ENCODE measurements at regions not wholly inside any gene's neighbourhood (a gene's known extent, or its start where the extent isn't known, plus 50 kb on each side); places are given as distances from the start of the nearest gene placed in this dataset.

DNA sequence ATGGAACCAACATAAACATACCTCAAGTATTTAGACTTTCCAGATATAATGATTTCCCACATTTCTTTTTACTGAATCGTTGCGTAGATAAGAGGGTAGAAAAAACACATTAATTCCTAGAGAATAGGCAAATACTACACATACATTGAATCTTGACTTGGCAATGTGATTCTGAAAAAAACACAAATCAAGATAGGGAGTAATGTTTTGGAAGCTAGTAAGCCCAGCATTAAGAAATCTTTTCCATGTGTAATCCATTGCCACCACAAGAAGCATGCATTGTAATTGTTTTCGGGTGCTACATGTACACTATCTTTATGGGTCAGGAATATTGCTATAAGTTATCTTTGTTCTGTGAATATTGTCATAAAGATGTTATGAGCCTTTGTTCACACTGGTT lies 269.8 kb upstream of the PDGFD start:
- DNase-seq (ENCODE audit: low spot score) = no peak

DNA sequence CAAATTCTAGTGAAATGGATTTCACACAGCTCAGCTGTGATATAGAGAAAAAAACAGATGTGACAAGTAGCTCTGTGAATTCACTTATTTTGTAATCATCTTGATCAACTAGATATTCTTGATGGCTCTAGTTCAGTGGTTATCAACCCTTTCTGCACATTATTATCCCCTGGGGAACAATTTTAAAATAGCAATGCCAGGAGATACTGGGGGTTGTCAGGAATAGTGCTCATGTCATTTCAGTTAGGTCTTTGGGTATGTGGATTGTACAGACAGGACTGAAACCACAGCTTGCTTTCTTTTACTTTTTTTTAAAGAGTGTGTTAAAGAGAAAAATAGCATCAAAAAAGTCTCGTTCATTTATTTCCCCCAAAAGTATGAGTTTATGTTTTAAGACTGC lies 269.0 kb upstream of the PDGFD start:
- no peak for DNase-seq (ENCODE audit: low spot score)

DNA sequence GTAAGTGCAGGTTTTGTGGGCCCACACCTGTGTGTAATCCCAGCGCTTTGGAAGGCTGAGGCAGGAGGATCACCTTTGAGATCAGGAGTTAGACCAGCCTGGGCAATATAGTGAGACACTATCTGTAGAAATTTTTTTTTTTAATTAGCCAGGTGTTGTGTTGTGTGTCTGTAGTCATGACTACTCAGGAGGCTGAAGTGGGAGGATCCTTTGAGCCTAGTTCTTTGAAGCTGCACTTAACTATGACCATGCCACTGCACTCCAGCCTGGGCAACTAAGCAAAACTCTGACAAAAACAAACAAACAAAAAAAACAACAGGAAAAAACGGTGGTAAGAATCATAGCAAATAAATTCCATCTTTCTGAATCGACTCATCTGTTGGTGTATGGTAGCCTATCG lies 268.6 kb upstream of the PDGFD start:
- no peak for DNase-seq (ENCODE audit: low spot score)

DNA sequence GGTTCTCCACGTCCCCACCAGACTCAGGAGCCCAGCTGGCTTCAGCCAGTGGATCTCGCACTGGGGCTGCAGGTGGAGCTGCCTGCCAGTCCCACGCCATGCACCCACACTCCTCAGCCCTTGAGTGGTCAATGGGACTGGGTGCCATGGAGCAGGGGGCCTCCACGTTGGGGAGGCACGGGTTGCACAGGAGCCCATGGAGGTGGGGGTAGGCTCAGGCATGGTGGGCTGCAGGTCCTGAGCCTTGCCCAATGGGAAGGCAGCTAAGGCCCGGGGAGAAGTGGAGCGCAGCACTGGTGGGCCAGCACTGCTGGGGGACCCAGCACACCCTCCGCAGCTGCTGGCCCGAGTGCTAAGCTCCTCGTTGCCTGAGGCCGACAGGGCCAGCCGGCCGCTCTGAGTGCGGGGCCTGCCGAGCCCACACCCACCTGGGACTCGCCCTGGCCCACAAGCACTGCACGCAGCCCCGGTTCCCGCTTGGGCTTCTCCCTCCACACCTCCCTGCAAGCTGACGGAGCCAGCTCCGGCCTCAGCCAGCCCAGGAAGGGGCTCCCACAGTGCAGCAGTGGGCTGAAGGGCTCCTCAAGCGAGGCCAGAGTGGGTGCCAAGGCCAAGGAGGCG lies 258.5 kb upstream of the PDGFD start:
- DNase-seq (ENCODE audit: low spot score) = no peak

DNA sequence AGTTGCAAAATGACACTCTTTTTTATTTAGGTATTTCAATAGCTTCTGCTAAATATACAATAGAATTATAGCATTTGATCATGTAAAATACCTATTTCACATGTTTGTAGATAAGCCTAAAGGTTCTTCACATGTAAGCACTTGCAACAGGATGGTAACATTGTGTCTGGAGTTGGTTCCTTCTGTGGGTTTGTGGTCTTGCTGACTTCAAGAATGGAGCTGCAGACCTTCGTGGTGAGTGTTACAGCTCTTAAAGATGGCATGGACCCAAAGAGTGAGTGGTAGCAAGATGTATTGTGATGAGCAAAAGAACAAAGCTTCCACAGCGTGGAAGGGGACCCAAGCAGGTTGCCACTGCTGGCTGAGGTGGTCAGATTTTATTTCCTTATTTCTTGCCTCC lies 246.4 kb upstream of the PDGFD start:
- DNase-seq (ENCODE audit: low spot score) = no peak

DNA sequence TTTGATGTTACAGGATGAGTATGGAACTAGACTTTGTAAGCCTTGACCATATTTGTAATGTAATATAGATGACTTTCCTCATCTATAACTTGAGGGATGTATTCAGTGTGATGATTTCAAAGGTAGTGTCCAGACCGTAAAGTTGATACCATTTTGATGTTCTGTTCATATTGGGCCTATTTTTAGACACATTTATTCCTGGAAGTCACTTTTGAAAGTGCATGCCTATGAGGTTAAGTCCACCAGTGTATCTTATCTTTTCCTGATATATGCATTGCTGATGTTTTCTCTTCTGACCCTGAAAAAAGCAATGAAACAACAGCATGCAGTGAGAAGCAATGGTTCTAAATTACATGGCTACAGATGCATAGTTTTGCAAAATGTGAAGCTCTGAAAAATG lies 244.7 kb upstream of the PDGFD start:
- DNase-seq (ENCODE audit: low spot score) = no peak

DNA sequence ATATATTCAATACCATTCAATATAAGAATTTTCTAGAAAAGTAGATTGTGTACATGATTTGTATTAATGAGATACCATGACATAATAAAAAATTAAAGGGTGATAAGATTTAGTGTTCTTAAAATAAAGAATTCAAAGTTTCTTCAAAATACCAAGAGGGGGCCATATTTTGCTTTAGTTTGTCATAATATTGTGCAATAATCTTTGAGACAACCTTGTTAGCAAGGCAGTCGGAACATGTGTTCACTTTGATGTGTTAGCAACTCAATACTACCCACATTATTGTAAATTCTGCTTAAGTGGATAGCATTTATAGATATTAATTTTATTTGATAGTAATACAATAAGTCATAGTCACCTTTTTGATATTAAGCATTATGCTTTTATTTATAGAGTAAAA lies 241.3 kb upstream of the PDGFD start:
- DNase-seq (ENCODE audit: low spot score) = no peak

DNA sequence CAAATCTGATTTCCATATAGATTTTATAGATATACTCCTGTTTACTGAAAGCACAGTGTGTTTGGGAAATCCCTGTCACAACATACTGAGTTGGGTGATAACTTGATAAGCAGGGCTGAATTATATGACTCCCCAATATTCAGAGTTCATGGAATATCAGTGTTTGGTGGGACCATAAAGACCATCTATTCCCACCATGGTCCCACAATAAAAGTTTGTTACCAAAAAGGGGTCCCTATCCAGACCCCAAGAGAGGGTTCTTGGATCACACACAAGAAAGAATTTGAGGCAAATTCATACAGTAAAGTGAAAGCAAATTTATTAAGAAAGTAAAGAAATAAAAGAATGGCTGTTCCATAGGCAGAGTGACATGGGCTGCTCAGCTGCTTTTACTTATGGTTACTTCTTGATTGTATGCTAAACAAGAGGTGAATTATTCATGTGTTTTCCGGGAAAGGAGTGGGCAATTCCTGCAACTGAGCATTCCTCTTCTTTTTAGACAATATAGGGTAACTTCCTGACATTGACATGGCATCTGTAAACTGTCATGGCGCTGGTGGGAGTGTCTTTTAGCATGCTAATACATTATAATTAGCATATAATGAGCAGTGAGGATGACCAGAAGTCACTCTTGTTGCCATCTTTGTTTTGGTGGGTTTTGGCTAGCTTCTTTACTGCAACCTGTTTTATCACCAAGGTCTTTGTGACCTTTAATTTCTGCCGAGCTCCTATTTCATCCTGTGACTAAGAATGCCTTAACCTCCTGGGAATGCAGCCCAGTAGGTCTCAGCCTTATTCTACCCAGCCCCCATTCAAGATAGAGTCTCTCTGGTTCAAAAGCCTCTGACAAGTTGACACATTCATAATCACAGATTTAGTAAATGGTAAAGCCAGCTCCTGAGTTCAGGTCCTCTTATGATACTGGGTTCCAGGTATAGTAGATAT lies 240.6 kb upstream of the PDGFD start:
- DNase-seq (ENCODE audit: low spot score) = no peak

DNA sequence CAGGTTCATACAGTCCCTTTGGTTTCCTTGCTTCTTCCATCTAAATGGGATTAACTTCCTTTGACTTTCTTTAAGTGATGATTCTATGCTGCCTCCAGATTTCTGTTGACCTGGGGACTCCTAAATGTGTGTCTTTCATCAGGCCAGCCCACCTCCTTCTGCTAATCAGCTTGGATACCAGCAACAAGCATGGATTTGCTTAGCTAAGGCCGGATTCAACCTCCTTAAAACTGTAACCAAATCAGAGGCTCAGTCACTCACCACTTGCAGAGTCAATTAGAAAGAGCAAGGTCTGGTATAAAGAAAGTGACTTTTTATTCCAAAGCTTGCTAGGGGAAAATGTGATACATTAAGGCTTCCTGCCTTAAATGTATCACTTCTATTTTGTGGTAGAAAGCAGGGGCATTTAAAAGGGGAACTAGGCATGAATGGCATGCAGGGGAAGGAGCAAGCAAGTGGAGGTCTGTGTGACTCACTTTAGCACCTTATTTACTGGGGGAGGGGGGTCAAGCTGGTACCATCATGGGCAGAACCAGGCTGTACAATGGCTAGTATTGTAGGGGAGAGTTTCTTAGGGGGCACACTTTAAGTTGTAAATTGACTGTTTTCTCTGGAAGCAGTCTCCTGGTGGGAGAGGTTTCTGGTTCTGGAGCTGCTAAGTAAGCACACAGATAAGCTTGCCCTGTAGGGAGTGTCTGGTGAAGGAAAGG lies 239.0 kb upstream of the PDGFD start:
- DNase-seq (ENCODE audit: low spot score) = no peak

DNA sequence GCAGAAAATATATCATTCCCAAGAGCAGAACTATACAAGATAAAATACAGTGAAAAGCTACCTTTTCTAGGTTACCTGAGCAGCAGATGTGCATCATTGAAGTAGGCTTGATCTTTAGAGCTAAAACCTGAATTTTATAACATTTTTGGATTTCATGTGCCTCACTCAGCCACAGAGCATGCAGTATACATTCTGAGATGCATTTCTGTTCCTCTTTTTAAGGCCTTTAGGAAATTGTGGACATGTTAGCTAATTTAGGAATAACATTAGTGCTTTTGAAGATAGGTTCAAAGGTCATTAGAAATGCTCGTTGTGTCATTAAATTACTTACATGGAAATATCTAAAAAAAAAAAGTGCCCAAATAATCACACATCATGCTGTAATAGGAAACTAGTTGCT lies 230.6 kb upstream of the PDGFD start:
- DNase-seq (ENCODE audit: low spot score) = no peak

DNA sequence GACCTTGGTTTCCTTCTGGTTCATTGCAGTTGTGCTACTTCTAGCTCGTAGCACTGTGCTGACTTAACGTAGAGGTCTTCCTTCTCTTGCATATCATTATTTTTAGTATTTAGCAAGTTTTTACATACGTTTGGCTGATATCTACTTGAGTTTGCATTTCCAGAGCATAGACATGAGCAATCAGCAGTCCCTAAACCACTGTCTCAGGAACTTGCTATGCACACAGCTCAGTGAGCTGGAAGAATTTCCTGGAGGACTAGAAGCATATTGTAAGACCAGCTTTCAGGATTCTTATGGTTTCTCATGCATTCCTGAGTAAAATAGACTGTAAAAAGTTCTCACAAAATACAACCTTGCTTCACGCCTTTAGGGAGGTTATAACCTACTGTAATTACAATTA lies 226.7 kb upstream of the PDGFD start:
- DNase-seq (ENCODE audit: low spot score) = no peak

DNA sequence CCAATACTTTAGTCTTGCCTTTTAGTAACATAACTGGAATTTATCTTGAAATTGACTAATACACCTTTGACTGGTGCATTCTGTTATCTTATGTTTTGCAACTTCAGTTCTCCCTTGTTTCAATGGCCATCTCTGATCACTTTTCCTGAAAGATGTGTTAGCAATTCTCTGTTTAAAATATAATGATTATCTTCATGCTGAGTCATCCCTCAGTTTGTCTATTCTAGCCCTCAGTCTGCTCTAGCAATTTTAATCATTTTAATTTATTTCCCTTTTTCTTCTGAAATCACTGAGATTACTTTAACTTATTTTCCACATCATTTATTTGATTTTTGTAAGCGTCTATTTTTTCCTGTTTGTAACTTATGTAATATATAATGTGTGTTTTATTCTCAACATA lies 221.9 kb upstream of the PDGFD start:
- no peak for DNase-seq (ENCODE audit: low spot score)

DNA sequence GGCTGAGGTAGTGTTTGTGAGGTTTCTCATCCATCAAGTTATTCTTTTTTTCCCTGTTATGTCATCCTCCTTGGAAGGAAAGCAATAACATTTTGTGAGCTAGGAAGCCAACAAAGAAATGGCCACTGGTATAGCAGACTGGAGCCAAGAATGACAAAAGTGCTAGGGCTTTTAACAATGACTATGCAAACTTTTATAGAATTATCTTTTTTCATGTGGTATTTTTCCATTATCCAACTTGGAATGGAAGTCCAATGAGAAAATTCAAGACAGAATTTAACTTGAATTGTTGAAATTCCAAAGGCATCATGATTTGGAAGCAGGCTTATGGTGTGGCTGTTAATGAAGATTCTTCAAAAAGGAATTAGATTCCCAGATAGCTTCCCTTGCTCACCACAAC lies 216.4 kb upstream of the PDGFD start:
- peak; percentile 16 for DNase-seq (ENCODE audit: low spot score)

DNA sequence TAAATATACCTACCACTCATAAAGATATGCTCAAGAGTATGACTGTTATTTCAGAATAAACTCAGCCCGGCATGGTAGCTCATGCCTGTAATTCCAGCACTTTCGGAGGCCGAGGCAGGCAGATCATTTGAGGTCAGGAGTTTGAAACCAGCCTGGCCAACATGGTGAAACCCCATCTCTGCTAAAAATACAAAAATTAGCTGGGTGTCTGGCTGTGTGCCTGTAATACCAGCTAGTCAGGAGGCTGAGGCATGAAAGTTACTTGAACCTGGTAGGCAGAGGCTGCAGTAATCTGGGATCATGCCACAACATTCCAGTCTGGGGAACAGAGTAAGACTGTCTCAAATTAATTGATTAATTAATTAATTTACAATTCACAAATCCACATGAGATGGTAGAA lies 208.2 kb upstream of the PDGFD start:
- no peak for DNase-seq (ENCODE audit: low spot score)

DNA sequence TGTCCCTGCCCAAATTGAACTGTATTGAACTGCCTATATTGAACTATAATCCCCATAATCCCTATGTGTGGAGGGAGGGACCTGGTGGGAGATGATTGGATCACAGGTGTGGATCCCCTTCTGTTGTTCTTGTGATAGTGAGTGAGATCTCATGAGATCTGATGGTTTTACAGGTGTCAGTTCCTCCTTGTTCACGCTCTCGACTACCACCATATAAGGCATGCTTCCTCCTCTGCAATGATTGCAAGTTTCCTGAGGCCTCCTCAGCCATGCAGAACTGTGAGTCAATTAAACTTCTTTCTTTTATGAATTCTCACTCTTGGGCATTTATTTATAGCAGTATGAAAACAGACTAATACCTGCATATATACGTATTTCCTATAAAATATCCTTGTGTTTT lies 206.5 kb upstream of the PDGFD start:
- DNase-seq (ENCODE audit: low spot score) = no peak

DNA sequence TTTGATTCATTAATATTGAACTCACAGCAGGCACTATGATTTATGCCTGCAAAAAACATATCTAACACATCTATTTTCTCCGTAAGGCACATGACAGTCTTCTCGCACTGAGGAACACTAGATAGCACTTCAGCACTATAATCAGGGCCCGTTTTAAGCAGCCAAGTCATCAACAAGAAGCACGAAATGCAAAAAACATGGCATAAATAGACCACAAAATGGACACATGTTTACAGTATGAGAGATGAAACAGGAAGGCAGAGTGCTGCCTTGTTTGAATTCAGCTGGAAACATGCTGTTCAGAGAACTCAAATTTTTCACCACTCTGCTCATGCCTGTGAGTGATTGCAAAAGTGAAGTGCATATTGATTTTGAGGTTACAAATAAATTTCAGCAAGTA lies 205.8 kb upstream of the PDGFD start:
- no peak for DNase-seq (ENCODE audit: low spot score)

DNA sequence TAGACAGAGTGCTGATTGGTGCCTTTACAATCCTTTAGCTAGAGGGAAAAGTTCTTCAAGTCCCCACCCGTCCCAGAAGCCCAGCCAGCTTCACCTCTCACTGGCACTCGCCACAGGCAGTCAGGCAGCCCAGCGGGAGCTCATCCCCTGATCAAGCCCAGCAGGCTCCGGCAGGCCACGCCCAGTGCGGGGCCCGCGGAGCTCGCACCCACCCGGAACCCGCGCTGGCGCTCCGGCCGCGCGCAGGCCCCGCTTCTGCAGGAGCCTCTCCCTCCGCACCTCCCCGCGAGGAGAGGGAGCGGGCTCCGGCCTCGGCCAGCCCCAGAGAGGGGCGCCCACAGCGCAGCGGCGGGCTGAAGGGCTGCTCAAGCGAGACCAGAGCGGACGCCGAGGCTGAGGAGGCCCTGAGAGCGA lies 202.4 kb upstream of the PDGFD start:
- DNase-seq (ENCODE audit: low spot score) = no peak

DNA sequence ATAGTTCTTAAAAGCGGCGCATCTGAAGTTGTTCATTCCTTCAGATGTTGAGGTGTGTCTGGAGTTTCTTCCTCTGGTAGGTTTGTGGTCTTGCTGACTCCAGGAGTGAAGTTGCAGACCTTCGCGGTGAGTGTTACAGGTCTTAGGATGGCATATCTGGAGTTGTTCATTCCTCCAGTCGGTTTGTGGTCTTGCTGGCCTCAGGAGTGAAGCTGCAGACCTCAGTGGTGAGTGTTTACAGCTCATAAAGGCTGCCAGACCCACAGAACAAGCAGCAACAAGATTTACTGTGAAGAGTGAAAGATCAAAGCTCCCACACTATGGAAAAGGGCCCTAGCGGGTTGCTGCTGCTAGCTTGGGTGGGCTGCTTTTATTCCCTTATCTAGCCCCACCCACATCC lies 201.7 kb upstream of the PDGFD start:
- no peak for DNase-seq (ENCODE audit: low spot score)

DNA sequence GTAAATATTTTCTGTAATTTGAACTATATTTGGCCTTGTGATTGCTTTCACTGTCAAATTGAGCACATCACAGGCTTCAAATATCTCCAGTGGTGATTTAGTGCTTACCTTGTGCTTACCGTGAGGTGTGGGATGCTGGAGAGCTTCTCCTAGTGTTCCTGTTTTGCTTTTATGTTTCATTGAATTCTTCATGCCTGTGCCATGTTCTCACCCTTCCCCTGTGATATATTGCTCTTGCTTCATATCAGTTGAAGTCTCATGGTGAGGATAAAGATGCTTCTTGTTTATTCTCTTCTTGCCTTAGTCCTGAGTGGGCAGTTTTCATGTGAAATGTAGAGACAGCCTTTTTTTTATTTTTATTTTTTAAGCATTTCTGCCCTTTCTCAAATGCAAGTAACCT lies 198.0 kb upstream of the PDGFD start:
- DNase-seq (ENCODE audit: low spot score) = no peak

DNA sequence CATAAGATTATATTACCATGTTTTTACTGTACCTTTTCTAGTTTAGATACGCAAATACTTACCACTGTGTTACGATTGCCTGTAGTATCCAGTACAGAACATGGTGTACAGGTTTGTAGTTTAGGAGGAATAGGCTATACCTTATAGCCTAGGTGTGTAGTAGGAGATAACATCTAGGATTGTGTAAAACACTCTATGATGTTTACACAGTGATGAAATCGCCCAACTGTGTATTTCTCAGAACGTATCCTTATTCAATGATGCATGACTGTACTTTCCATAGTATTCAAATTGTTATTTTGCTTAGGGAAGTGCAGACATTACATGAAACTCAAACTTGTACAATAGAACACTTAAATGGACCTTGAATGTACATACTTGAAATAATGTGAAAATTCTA lies 188.1 kb upstream of the PDGFD start:
- DNase-seq (ENCODE audit: low spot score) = no peak

DNA sequence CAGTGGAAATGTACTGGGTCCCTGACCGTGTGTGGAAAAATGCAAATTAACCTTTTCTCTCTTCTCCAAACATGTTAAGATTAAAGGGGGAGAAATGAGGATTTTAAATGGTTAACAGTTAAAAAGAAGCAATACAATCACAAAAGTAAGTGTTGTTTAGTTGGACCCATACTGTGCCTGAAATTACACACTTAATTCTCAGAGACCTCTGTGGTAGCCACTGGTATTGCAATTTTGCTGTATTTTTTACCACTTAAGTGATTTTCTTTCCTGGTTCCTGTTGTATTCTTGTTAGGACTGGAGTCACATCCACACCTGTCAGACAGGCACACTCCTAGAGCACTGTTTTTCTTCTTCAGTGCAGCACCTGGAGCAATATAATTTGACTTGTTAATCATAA lies 179.6 kb upstream of the PDGFD start:
- peak; percentile 11 for DNase-seq (ENCODE audit: low spot score)

DNA sequence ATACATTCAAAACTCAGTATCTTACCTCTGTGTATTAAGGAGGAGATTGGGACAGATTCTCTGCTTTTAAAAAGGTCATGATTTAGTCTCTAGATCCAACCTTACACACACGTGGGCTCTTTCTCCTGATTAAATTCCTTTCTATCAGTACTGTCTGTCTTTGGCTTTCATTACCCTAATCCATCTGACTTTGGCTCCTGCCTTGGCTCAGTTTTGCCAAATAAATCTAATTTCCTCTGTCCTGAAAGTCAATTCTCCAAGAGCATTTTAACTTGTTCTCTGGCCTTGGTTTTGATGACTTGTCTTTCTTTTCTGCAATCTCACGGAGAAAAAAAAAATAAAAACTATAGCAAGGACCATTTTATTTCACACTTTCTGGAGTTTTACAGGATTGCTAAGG lies 176.6 kb upstream of the PDGFD start:
- no peak for DNase-seq (ENCODE audit: low spot score)

DNA sequence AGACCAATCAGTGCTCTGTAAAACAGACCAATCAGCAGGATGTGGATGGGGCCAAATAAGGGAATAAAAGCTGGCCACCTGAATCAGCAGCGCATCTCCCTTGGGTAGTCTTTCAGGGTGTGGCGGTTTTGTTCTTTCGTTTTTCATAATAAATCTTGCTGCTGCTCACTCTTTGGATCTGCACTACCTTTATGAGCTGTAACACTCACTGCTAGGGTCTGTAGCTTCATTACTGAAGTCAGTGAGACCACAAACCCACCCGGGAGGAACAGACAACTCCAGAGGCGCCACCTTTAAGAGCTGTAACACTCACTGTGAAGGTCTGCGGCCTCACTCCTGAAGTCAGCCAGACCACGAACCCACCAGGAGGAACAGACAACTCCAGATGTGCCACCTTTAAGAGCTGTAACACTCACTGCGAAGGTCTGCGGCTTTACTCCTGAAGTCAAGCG lies 175.5 kb upstream of the PDGFD start:
- no peak for DNase-seq (ENCODE audit: low spot score)
